ENCODE measurements at regions not wholly inside any gene's neighbourhood (a gene's known extent, or its start where the extent isn't known, plus 50 kb on each side); places are given as distances from the start of the nearest gene placed in this dataset.

GRCh38 chr2:193808877-193809276, 1614.1 kb upstream of the TMEFF2 start:
- no peaks in the 10 kb centered on the region for H3K9me3 ChIP-seq (ENCODE audit: severe bottlenecking)
- H3K27ac ChIP-seq (ENCODE audit: poor library complexity, severe bottlenecking) = no peak overlapping the region
- no peak overlapping the region for H3K4me3 ChIP-seq (ENCODE audit: severe bottlenecking)
- ATAC-seq (ENCODE audit: low read depth) = no peak
- TF ChIP-seq, protein P1, sequence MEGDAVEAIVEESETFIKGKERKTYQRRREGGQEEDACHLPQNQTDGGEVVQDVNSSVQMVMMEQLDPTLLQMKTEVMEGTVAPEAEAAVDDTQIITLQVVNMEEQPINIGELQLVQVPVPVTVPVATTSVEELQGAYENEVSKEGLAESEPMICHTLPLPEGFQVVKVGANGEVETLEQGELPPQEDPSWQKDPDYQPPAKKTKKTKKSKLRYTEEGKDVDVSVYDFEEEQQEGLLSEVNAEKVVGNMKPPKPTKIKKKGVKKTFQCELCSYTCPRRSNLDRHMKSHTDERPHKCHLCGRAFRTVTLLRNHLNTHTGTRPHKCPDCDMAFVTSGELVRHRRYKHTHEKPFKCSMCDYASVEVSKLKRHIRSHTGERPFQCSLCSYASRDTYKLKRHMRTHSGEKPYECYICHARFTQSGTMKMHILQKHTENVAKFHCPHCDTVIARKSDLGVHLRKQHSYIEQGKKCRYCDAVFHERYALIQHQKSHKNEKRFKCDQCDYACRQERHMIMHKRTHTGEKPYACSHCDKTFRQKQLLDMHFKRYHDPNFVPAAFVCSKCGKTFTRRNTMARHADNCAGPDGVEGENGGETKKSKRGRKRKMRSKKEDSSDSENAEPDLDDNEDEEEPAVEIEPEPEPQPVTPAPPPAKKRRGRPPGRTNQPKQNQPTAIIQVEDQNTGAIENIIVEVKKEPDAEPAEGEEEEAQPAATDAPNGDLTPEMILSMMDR (IDR thresholded peaks at IDR 0.05; ENCODE audit: poor library complexity, severe bottlenecking) = no peak
- no peak for DNase-seq (ENCODE audit: low spot score)
- H3K36me3 ChIP-seq (ENCODE audit: low read depth) = no peaks in the 10 kb centered on the region
- H3K27me3 ChIP-seq (ENCODE audit: insufficient read depth, poor library complexity, severe bottlenecking) = no peaks in the 10 kb centered on the region
- H3K4me1 ChIP-seq (ENCODE audit: insufficient read depth, poor library complexity, severe bottlenecking) = no peaks in the 10 kb centered on the region

DNA sequence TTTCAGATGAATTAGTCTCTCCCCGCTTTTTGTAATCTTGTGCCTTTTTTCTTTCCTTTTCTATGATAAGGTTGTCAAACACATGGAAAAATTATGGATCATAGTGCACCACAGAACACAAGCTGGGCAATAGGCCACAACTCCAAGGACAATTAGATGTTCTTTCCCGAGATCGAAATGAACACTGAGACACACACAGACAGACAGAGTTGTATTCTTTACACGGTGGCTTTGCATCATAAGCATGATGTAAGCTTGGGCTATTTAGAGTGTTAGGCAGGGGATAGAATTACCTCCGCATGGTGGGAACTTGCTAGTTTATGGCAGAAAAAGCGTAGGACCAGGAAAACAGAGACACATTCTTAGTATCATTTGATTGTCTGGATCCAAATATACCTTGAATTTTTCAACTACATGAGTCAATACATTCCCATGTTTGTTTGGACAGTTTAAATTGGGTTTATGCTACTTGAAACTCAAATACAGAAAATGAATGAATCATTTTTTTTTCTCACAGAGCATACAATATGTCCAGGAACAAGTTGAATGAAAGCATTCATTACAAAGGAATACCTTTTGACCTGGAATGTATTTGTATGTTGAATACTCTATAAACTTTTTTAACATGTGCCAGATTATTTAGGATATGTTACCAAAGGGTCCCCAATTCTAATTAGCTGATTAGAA, 1611.5 kb upstream of the TMEFF2 start:
- ATAC-seq (ENCODE audit: low read depth) (peak; percentile 42; the same call in 2 of the 3 replicates), DNase-seq (ENCODE audit: low spot score) (no peak)
- Histone ChIP-seq H3K27ac (ENCODE audit: poor library complexity, severe bottlenecking) (no peak overlapping the region), H3K27me3 (ENCODE audit: insufficient read depth, poor library complexity, severe bottlenecking) (no peaks in the 10 kb centered on the region), H3K4me3 (ENCODE audit: severe bottlenecking) (no peak overlapping the region), H3K9me3 (ENCODE audit: severe bottlenecking) (no peaks in the 10 kb centered on the region), H3K4me1 (ENCODE audit: insufficient read depth, poor library complexity, severe bottlenecking) (no peaks in the 10 kb centered on the region), H3K36me3 (ENCODE audit: low read depth) (no peaks in the 10 kb centered on the region)
- TF ChIP-seq, protein P1 (IDR thresholded peaks at IDR 0.05; ENCODE audit: poor library complexity, severe bottlenecking) = no peak

DNA sequence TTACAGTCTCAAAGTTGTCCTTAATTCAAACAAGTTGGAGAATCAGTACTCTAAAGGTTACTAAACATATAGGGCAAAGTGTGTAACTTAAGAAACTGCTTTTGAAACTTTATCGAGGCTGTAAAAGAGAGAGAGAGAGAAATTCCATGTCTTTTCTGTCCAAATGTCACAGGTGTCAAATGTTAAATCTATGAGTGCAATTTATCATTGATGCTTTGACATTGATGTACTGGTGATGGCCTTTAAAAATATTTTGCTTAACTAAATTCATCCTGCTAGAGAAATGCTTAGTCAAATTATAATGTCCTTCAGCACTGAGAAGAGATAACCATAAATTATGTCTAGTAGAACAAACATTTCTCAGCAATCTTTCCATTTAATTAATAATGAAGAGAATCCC, 1602.1 kb upstream of the TMEFF2 start:
- no peaks in the 10 kb centered on the region for H3K27me3 ChIP-seq (ENCODE audit: insufficient read depth, poor library complexity, severe bottlenecking)
- DNase-seq (ENCODE audit: low spot score) = no peak
- TF ChIP-seq, protein P1 (IDR thresholded peaks at IDR 0.05; ENCODE audit: poor library complexity, severe bottlenecking) = no peak
- no peak overlapping the region for H3K4me3 ChIP-seq (ENCODE audit: severe bottlenecking)
- H3K36me3 ChIP-seq (ENCODE audit: low read depth) = no peaks in the 10 kb centered on the region
- H3K27ac ChIP-seq (ENCODE audit: poor library complexity, severe bottlenecking) = no peak overlapping the region
- no peak for ATAC-seq (ENCODE audit: low read depth)
- H3K4me1 ChIP-seq (ENCODE audit: insufficient read depth, poor library complexity, severe bottlenecking) = peaks cover 10% of the 10 kb centered on the region
- H3K9me3 ChIP-seq (ENCODE audit: severe bottlenecking) = no peaks in the 10 kb centered on the region

- H3K27ac ChIP-seq (ENCODE audit: poor library complexity, severe bottlenecking) = no peak overlapping the region
- TF ChIP-seq, protein P1 (IDR thresholded peaks at IDR 0.05; ENCODE audit: poor library complexity, severe bottlenecking) = no peak
- no peaks in the 10 kb centered on the region for H3K27me3 ChIP-seq (ENCODE audit: insufficient read depth, poor library complexity, severe bottlenecking)
- DNase-seq (ENCODE audit: low spot score) (no peak), ATAC-seq (ENCODE audit: low read depth) (peak; percentile 77)
- no peaks in the 10 kb centered on the region for H3K9me3 ChIP-seq (ENCODE audit: severe bottlenecking)
- no peaks in the 10 kb centered on the region for H3K36me3 ChIP-seq (ENCODE audit: low read depth)
- peaks cover 10% of the 10 kb centered on the region for H3K4me1 ChIP-seq (ENCODE audit: insufficient read depth, poor library complexity, severe bottlenecking)
- H3K4me3 ChIP-seq (ENCODE audit: severe bottlenecking) = no peak overlapping the region
Measured at GRCh38 chr2:193793914-193794313, 1599.2 kb upstream of the TMEFF2 start.

- Histone ChIP-seq H3K4me1 (ENCODE audit: insufficient read depth, poor library complexity, severe bottlenecking) (no peaks in the 10 kb centered on the region), H3K27ac (ENCODE audit: poor library complexity, severe bottlenecking) (no peak overlapping the region), H3K9me3 (ENCODE audit: severe bottlenecking) (no peaks in the 10 kb centered on the region), H3K36me3 (ENCODE audit: low read depth) (no peaks in the 10 kb centered on the region), H3K27me3 (ENCODE audit: insufficient read depth, poor library complexity, severe bottlenecking) (no peaks in the 10 kb centered on the region), H3K4me3 (ENCODE audit: severe bottlenecking) (no peak overlapping the region)
- no peak for ATAC-seq (ENCODE audit: low read depth)
- no peak for DNase-seq (ENCODE audit: low spot score)
- TF ChIP-seq, protein P1 (IDR thresholded peaks at IDR 0.05; ENCODE audit: poor library complexity, severe bottlenecking) = no peak
Measured at GRCh38 chr2:193783681-193784080, 1588.9 kb upstream of the TMEFF2 start.
